ENCODE measurements at regions not wholly inside any gene's neighbourhood (a gene's known extent, or its start where the extent isn't known, plus 50 kb on each side); places are given as distances from the start of the nearest gene placed in this dataset.

GRCh38 chr17:14458724-14459123 lies 157.8 kb downstream of the HS3ST3B1 start:
- Histone ChIP-seq H3K4me1 (replicated peaks in 1 of 4; ENCODE audit: control insufficient read depth in 3 of 4, insufficient read depth in 4 of 4, low read length in 3 of 4) (peaks cover 0 to 2% (median 0%) of the 10 kb centered on the region in 4 experiments; a peak in 2 of 7 replicates), H3K9me3 (ENCODE audit: insufficient read depth in 2 of 2, low read depth in 1 of 2, low read length in 1 of 2) (peaks cover 0 to 3% of the 10 kb centered on the region in 2 experiments; a peak in 2 of 4 replicates), H3K9ac (replicated peaks in 1 of 4; ENCODE audit: extremely low read depth in 1 of 4, low read depth in 3 of 4, low read length in 3 of 4) (no peak overlapping the region), H3K23ac (ENCODE audit: insufficient read length) (no peak overlapping the region), H2AK5ac (ENCODE audit: low read depth, low read length) (no peak overlapping the region), H3K14ac (ENCODE audit: insufficient read length) (no peak overlapping the region), H3K79me2 (ENCODE audit: control insufficient read depth in 1 of 2, insufficient read depth in 2 of 2, low read length in 2 of 2) (no peaks in the 10 kb centered on the region), H3K23me2 (ENCODE audit: low read depth, low read length) (no peaks in the 10 kb centered on the region), H4K8ac (ENCODE audit: extremely low read depth, insufficient read depth, low read length) (no peak overlapping the region), H3K36me3 (ENCODE audit: control insufficient read depth in 2 of 4, insufficient read depth in 4 of 4, low read length in 3 of 4) (no peaks in the 10 kb centered on the region), H4K5ac (ENCODE audit: insufficient read length, low read depth, low read length) (no peak overlapping the region), H2BK15ac (ENCODE audit: low read length) (no peak overlapping the region), H2AFZ (ENCODE audit: low read length) (no peak overlapping the region), H2BK12ac (ENCODE audit: low read depth, low read length) (no peak overlapping the region), H3K4me2 (ENCODE audit: insufficient read depth in 1 of 2, low read depth in 2 of 2, low read length in 2 of 2) (no peak overlapping the region), H3K18ac (ENCODE audit: extremely low read depth, low read length) (no peak overlapping the region), H3K27ac (ENCODE audit: low read depth, low read length) (no peak overlapping the region), H4K91ac (replicated peaks; ENCODE audit: insufficient read length, low read length) (no peak overlapping the region), H3K79me1 (ENCODE audit: low read depth, low read length) (no peaks in the 10 kb centered on the region), H3K27me3 (replicated peaks in 1 of 4; ENCODE audit: control insufficient read depth in 3 of 4, extremely low read depth in 1 of 4, insufficient read depth in 3 of 4, low read length in 3 of 4) (no peaks in the 10 kb centered on the region), H2BK20ac (ENCODE audit: low read length) (no peak overlapping the region), H2BK120ac (replicated peaks; ENCODE audit: low read depth, low read length) (no peak overlapping the region), H2BK5ac (ENCODE audit: low read depth, low read length) (no peak overlapping the region), H3K4ac (replicated peaks; ENCODE audit: insufficient read length, low read depth, low read length) (no peak overlapping the region), H3K56ac (replicated peaks; ENCODE audit: insufficient read length, low read depth, low read length) (no peak overlapping the region), H4K20me1 (replicated peaks in 1 of 2; ENCODE audit: control insufficient read depth in 1 of 2, insufficient read depth in 2 of 2, low read length in 2 of 2) (no peaks in the 10 kb centered on the region), H3K4me3 (ENCODE audit: extremely low read depth in 1 of 4, insufficient read depth in 2 of 4, low read depth in 3 of 4, low read length in 4 of 4) (no peak overlapping the region)
- TF ChIP-seq BACH1 (IDR thresholded peaks at IDR 0.05; ENCODE audit: low read length) = no peak
- DNase-seq (ENCODE audit: low read depth in 1 of 2, low spot score in 2 of 2) (no peak), FAIRE-seq (no peak)
- WGBS, 2 experiments (ENCODE audit: extremely low coverage in 1 of 2, insufficient coverage in 1 of 2, insufficient read length in 1 of 2, insufficient replicate concordance in 2 of 2, low coverage in 1 of 2, low lambda C conversion rate in 2 of 2, missing lambda C conversion rate in 1 of 2) = 77% methylated on average over 3 of the region's 3 CpGs; no CpG with 5 or more reads in 1 of the 2 experiments
- POLR2A ChIA-PET (ENCODE audit: partially characterized antibody) = no interaction called here
- CTCF ChIA-PET (ENCODE audit: partially characterized antibody) = interaction anchor here (0.7 kb wide), 1 partner anchor 9 kb away, joined by 3 read pairs; no protein-coding TSS in a partner anchor

Measured in H1 (cell line).